Mesenchymal stem cell (in vitro differentiated cells and primary cell): ENCODE measurements at regions not wholly inside any gene's neighbourhood (a gene's known extent, or its start where the extent isn't known, plus 50 kb on each side); places are given as distances from the start of the nearest gene placed in this dataset.

ENCODE experiments used
- DNase-seq: peaks from one replicate; pipeline ENCODE4 v3.0.0-alpha.2; 2013
- H2AFZ ChIP-seq: one replicate; pipeline ENCODE4 v1.6.1; 2013; ENCODE audit warnings: low read depth, mild to moderate bottlenecking, control low read depth, inconsistent platforms, low read length, moderate library complexity
- H2AK5ac ChIP-seq: 2 replicates; pipeline ENCODE4 v1.6.1; 2013; ENCODE audit warnings: low read length, moderate library complexity, mild to moderate bottlenecking, inconsistent platforms; ENCODE audit not compliant: severe bottlenecking
- H2BK120ac ChIP-seq: one replicate; pipeline ENCODE4 v1.6.1; 2013; ENCODE audit warnings: low read depth, mild to moderate bottlenecking, inconsistent platforms, low read length, moderate library complexity
- H2BK12ac ChIP-seq, 2 experiments: one replicate each; pipeline ENCODE4 v1.6.1; 2013; ENCODE audit warnings: inconsistent platforms in 2 of 2, low read length in 2 of 2, mild to moderate bottlenecking in 2 of 2, moderate library complexity in 2 of 2, control low read depth in 1 of 2
- H2BK15ac ChIP-seq: one replicate; pipeline ENCODE4 v1.6.1; 2013; ENCODE audit warnings: mild to moderate bottlenecking, low read depth, inconsistent platforms; ENCODE audit not compliant: poor library complexity, severe bottlenecking
- H2BK5ac ChIP-seq: 2 replicates; pipeline ENCODE4 v1.6.1; 2013; ENCODE audit warnings: low read depth, mild to moderate bottlenecking, low read length, control low read depth, inconsistent platforms; ENCODE audit not compliant: poor library complexity, severe bottlenecking
- H3K14ac ChIP-seq, 2 experiments: one replicate each; pipeline ENCODE4 v1.6.1; 2013; ENCODE audit warnings: inconsistent platforms in 2 of 2, low read length in 2 of 2, control low read depth in 1 of 2, mild to moderate bottlenecking in 1 of 2, moderate library complexity in 1 of 2
- H3K18ac ChIP-seq, 2 experiments: one replicate each; pipeline ENCODE4 v1.6.1; 2013; ENCODE audit warnings: inconsistent platforms in 2 of 2, low read length in 2 of 2, control low read depth in 1 of 2, low read depth in 1 of 2, mild to moderate bottlenecking in 1 of 2
- H3K23ac ChIP-seq, 2 experiments: one replicate each; pipeline ENCODE4 v1.6.1; 2013; ENCODE audit warnings: inconsistent platforms in 2 of 2, low read length in 2 of 2, mild to moderate bottlenecking in 2 of 2, moderate library complexity in 2 of 2, control low read depth in 1 of 2
- H3K27ac ChIP-seq: 2 replicates; pipeline ENCODE4 v1.5.1; 2013; ENCODE audit warnings: mild to moderate bottlenecking, moderate library complexity, low read length, control low read depth, inconsistent platforms; ENCODE audit not compliant: poor library complexity, severe bottlenecking
- H3K27me3 ChIP-seq, 2 experiments: 2 replicates each; pipeline versions ENCODE4 v1.6.1 to v1.7.0; 2013; ENCODE audit warnings: low read length in 2 of 2, mild to moderate bottlenecking in 2 of 2, moderate library complexity in 2 of 2, control low read depth in 1 of 2, inconsistent platforms in 1 of 2; ENCODE audit not compliant: control insufficient read depth in 1 of 2, insufficient read depth in 1 of 2
- H3K36me3 ChIP-seq, 2 experiments: 2 replicates each; pipeline versions ENCODE4 v1.6.1 to v1.7.0; 2013; ENCODE audit warnings: low read length in 2 of 2, control low read depth in 1 of 2, inconsistent platforms in 1 of 2, low read depth in 1 of 2, mild to moderate bottlenecking in 1 of 2; ENCODE audit not compliant: insufficient read depth in 2 of 2, control insufficient read depth in 1 of 2
- H3K4ac ChIP-seq, 2 experiments: one replicate each; pipeline ENCODE4 v1.6.1; 2013; ENCODE audit warnings: inconsistent platforms in 2 of 2, low read length in 2 of 2, mild to moderate bottlenecking in 2 of 2, moderate library complexity in 2 of 2, control low read depth in 1 of 2, low read depth in 1 of 2
- H3K4me1 ChIP-seq: 2 replicates; pipeline ENCODE4 v1.6.1; 2013; ENCODE audit warnings: low read depth, low read length, control low read depth; ENCODE audit not compliant: control insufficient read depth, insufficient read depth
- H3K4me2 ChIP-seq: 2 replicates; pipeline ENCODE4 v1.6.1; 2013; ENCODE audit warnings: low read length, mild to moderate bottlenecking, inconsistent platforms; ENCODE audit not compliant: poor library complexity, severe bottlenecking
- H3K4me3 ChIP-seq, 2 experiments: 2 replicates each; pipeline versions ENCODE4 v1.5.1 to v1.7.0; 2013; ENCODE audit warnings: low read length in 2 of 2, mild to moderate bottlenecking in 2 of 2, control low read depth in 1 of 2, low read depth in 1 of 2; ENCODE audit not compliant: insufficient read depth in 1 of 2
- H3K79me1 ChIP-seq: replicated peaks from 2 replicates; pipeline ENCODE4 v1.6.1; 2013; ENCODE audit warnings: mild to moderate bottlenecking, control low read depth, low read length, inconsistent platforms; ENCODE audit not compliant: poor library complexity, severe bottlenecking
- H3K9ac ChIP-seq: 2 replicates; pipeline ENCODE4 v1.7.0; 2013; ENCODE audit warnings: mild to moderate bottlenecking, low read length, moderate library complexity
- H3K9me3 ChIP-seq: 2 replicates; pipeline ENCODE4 v1.7.0; 2013; ENCODE audit warnings: mild to moderate bottlenecking, low read length; ENCODE audit not compliant: control insufficient read depth
- H4K8ac ChIP-seq: one replicate; pipeline ENCODE4 v1.6.1; 2013; ENCODE audit warnings: inconsistent platforms, mild to moderate bottlenecking, low read length, moderate library complexity
- H4K91ac ChIP-seq: one replicate; pipeline ENCODE4 v1.6.1; 2013; ENCODE audit warnings: mild to moderate bottlenecking, low read length, inconsistent platforms
- WGBS: methylation state at CpG from one replicate; pipeline ENCODE4 v1.1.7; 2013; ENCODE audit warnings: mixed read lengths; 5-methylcytosine and 5-hydroxymethylcytosine counted together

- Histone ChIP-seq H3K4me1 (no peaks in the 10 kb centered on the region), H4K8ac (no peak overlapping the region), H3K9ac (no peak overlapping the region), H3K4me3 (no peak overlapping the region), H2BK5ac (no peak overlapping the region), H3K9me3 (no peaks in the 10 kb centered on the region), H2BK15ac (no peak overlapping the region), H3K79me1 (no peaks in the 10 kb centered on the region), H3K23ac (no peak overlapping the region), H2AK5ac (no peak overlapping the region), H2BK120ac (no peak overlapping the region), H2BK12ac (no peak overlapping the region), H3K4me2 (no peak overlapping the region), H3K27ac (no peak overlapping the region), H3K27me3 (no peaks in the 10 kb centered on the region), H3K18ac (no peak overlapping the region), H2AFZ (no peak overlapping the region), H3K14ac (no peak overlapping the region), H3K4ac (no peak overlapping the region), H4K91ac (no peak overlapping the region), H3K36me3 (no peaks in the 10 kb centered on the region)
- no peak for DNase-seq
- WGBS: 40% methylated on average over 5 of the region's 6 CpGs
Observed at GRCh38 chr18:51833850-51834249, 506.1 kb upstream of the DCC start.

DNA sequence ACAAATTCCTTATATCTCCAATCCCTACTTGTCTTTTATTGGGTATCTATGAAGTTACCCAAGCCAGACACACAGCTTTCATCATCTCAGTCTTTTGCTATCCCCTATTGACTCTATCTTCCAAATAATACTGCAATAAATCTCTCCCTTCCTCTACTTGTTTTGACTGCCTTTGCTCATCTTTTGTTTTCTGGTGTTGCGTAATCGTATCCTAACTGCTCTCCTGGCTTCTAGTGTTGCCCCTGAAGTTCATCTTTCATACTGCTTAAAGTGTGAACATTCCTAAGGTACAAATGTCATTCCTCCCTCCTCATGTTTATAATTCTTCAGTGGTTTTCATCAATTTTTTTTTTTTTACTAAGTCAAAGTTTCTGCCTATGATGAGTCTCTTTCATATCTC is 491.3 kb upstream of the DCC start:
- no peak overlapping the region for H3K23ac ChIP-seq
- no peak overlapping the region for H4K8ac ChIP-seq
- 88% methylated on average over 2 of the region's 2 CpGs for WGBS
- H3K18ac ChIP-seq: no peak overlapping the region
- H3K4me2 ChIP-seq: no peak overlapping the region
- no peak overlapping the region for H2AFZ ChIP-seq
- H3K4me1 ChIP-seq: no peaks in the 10 kb centered on the region
- no peak overlapping the region for H3K4ac ChIP-seq
- H2BK15ac ChIP-seq: no peak overlapping the region
- no peak overlapping the region for H2BK5ac ChIP-seq
- H3K79me1 ChIP-seq: no peaks in the 10 kb centered on the region
- H4K91ac ChIP-seq: no peak overlapping the region
- no peak overlapping the region for H2BK12ac ChIP-seq
- H3K36me3 ChIP-seq: no peaks in the 10 kb centered on the region
- H3K9me3 ChIP-seq: peaks cover 16% of the 10 kb centered on the region
- no peak overlapping the region for H3K9ac ChIP-seq
- no peak overlapping the region for H3K4me3 ChIP-seq
- no peak overlapping the region for H2BK120ac ChIP-seq
- H2AK5ac ChIP-seq: no peak overlapping the region
- H3K27me3 ChIP-seq: no peaks in the 10 kb centered on the region
- DNase-seq: no peak
- no peak overlapping the region for H3K14ac ChIP-seq
- H3K27ac ChIP-seq: no peak overlapping the region

GRCh38 chr18:51852681-51853080 is 487.3 kb upstream of the DCC start:
- H2BK120ac ChIP-seq: no peak overlapping the region
- H3K4me1 ChIP-seq: no peaks in the 10 kb centered on the region
- H3K14ac ChIP-seq: no peak overlapping the region
- no peak overlapping the region for H2BK12ac ChIP-seq
- no peak overlapping the region for H2BK15ac ChIP-seq
- H2AK5ac ChIP-seq: no peak overlapping the region
- H3K4me2 ChIP-seq: no peak overlapping the region
- H3K9me3 ChIP-seq: peaks cover 16% of the 10 kb centered on the region
- no peaks in the 10 kb centered on the region for H3K27me3 ChIP-seq
- no peak overlapping the region for H3K4ac ChIP-seq
- H3K79me1 ChIP-seq: no peaks in the 10 kb centered on the region
- H4K91ac ChIP-seq: no peak overlapping the region
- H2AFZ ChIP-seq: no peak overlapping the region
- no peak overlapping the region for H2BK5ac ChIP-seq
- H3K9ac ChIP-seq: no peak overlapping the region
- H3K4me3 ChIP-seq: no peak overlapping the region
- H3K27ac ChIP-seq: no peak overlapping the region
- no peak overlapping the region for H4K8ac ChIP-seq
- no peak for DNase-seq
- no peaks in the 10 kb centered on the region for H3K36me3 ChIP-seq
- no peak overlapping the region for H3K23ac ChIP-seq
- no peak overlapping the region for H3K18ac ChIP-seq

DNA sequence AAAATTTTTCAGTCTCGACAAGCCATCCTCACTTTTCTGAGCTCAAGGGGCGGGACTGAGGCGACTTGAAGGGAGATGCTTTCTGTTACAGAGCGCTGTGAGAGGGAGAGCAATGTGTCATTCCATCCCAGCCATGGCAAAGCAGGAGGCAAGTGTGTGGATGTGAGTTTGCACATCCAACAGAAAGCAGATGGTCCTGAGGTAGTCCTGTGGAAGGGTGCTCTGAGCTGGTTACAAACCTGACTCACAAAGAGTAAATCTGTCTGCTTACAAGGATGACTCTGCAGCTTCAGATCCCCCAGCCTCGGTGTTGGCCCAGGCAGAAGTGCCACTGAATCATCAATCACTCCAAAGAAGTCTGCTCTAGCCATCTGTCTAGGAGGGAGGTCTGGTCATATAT is 482.0 kb upstream of the DCC start:
- Histone ChIP-seq H3K4ac (no peak overlapping the region), H3K4me2 (no peak overlapping the region), H3K9ac (no peak overlapping the region), H2BK15ac (no peak overlapping the region), H3K27me3 (no peaks in the 10 kb centered on the region), H3K79me1 (no peaks in the 10 kb centered on the region), H3K23ac (no peak overlapping the region), H3K27ac (no peak overlapping the region), H3K9me3 (no peaks in the 10 kb centered on the region), H3K18ac (no peak overlapping the region), H4K8ac (no peak overlapping the region), H3K36me3 (no peaks in the 10 kb centered on the region), H4K91ac (no peak overlapping the region), H2AK5ac (no peak overlapping the region), H2BK120ac (no peak overlapping the region), H2BK5ac (no peak overlapping the region), H2BK12ac (no peak overlapping the region), H2AFZ (no peak overlapping the region), H3K4me3 (no peak overlapping the region), H3K14ac (no peak overlapping the region), H3K4me1 (no peaks in the 10 kb centered on the region)
- DNase-seq: no peak
- 33% methylated on average over 4 of the region's 5 CpGs for WGBS
